Right forelimb (tissue), 1 donor: ENCODE measurements at regions not wholly inside any gene's neighbourhood (a gene's known extent, or its start where the extent isn't known, plus 50 kb on each side); places are given as distances from the start of the nearest gene placed in this dataset.

Source experiments
- DNase-seq: peaks from one replicate; pipeline ENCODE4 v3.0.0-alpha.2; 2018

GRCh38 chr9:3732077-3733038 lies 206.6 kb upstream of the RFX3 start:
- DNase-seq, result peak; percentile 60

- no peak for DNase-seq
These were observed 204.7 kb upstream of the RFX3 start for GRCh38 chr9:3730511-3730922.

GRCh38 chr9:3721096-3721495 lies 195.3 kb upstream of the RFX3 start:
- DNase-seq, result no peak

DNA sequence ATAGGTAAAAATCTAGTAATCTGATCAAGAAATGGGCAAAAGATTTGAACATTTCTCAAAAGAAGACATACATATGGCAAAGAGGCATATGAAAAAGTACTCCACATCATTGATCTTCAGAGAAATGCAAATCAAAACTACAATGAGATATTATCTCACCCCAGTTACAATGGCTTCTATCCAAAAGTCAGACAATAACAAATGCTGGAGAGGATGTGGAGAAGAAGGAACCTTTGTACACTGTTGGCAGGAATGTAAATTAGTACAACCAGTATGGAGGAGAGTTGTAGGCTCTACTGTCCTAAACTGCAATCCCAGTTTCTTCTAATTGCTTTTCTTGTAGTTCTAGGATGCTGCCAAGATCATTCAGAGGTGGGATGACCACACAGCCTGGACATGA lies 193.5 kb upstream of the RFX3 start:
- no peak for DNase-seq

DNA sequence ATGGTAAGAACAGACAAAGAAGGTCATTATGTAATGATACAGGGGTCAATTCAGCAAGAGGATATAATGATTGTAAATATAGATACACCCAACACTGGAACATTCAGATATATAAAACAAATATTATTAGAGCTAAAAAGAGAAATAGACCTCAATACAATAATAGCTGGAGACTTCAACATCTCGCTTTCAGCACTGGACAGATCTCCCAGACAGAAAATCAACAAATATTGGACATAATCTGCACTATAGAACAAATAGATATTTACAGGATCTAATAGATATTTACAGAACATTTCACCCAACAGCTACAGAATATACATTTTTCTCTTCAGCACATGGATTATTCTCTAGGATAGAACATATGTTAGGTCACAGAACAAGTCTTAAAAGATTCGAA lies 190.6 kb upstream of the RFX3 start:
- DNase-seq, result no peak

- DNase-seq, result no peak
These were observed 182.9 kb upstream of the RFX3 start for GRCh38 chr9:3708751-3709150.

GRCh38 chr9:3704890-3705289 lies 179.1 kb upstream of the RFX3 start:
- no peak for DNase-seq

DNA sequence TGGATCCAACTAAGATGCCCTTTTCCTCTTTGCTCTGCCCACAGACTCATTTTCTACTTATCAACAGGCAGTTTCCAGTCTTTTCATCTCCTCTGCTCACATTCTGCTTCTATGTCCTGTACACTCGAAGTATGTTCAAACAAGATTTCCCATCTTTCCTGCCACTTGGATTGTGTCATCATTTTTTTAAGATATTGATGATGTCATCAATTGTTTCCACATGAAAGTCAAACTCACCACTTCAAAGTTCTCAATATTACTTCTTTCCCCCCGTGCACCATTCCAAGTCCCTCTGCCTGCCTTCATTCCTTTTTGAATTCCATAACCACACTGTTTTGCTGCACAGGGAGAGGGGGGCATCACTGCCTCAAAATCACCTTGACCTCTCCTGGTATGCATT lies 175.0 kb upstream of the RFX3 start:
- no peak for DNase-seq

- no peak for DNase-seq
These were observed 174.1 kb upstream of the RFX3 start for GRCh38 chr9:3699883-3700282.

GRCh38 chr9:3698531-3698930 lies 172.7 kb upstream of the RFX3 start:
- DNase-seq, result no peak

GRCh38 chr9:3698076-3698475 lies 172.3 kb upstream of the RFX3 start:
- no peak for DNase-seq

- no peak for DNase-seq
These were observed 170.6 kb upstream of the RFX3 start for GRCh38 chr9:3696368-3696767.

DNA sequence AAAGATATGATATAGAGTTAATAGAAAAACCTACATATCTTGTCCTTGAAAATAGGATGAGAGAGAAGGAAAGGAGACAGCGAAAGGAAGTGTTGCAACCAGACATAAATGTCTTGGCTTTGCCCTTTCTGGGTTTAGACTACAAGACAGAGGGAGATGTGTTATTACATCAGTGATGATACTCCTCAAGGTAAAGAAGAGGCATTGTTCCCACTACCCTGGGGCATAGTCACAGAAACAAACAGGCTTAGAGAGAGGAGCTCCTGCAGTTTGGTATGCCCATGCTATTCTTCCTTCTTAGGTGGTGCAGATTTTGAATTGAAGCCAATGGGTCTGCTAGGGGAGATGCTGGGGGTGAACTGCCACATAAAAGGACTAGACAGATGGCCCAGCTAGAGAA lies 166.8 kb upstream of the RFX3 start:
- no peak for DNase-seq

DNA sequence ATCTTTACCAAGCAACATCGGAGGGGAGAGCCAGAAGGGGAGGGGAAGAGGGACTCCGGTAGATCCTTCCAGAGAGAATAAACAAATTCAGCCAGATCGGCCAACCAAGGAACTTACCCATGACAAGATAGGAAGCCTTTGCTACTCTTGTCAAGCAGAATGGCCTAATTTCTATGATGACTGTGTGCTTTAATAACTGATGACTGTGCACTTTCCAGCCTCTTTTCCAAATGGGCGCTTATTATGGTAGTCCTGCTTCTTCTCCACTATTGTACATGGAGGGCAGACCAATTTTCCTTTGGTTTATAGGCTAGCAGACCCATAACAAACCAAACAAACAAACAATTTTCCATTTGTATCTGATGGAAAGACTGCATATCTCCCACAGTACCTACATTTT lies 163.8 kb upstream of the RFX3 start:
- DNase-seq, result no peak

GRCh38 chr9:3687145-3687544 lies 161.3 kb upstream of the RFX3 start:
- DNase-seq, result no peak

- DNase-seq, result no peak
These were observed 156.4 kb upstream of the RFX3 start for GRCh38 chr9:3682186-3682585.

- DNase-seq, result no peak
These were observed 151.7 kb upstream of the RFX3 start for GRCh38 chr9:3677541-3677940.

- DNase-seq, result no peak
These were observed 151.0 kb upstream of the RFX3 start for GRCh38 chr9:3676766-3677165.

- DNase-seq, result no peak
These were observed 150.1 kb upstream of the RFX3 start for GRCh38 chr9:3675946-3676345.

DNA sequence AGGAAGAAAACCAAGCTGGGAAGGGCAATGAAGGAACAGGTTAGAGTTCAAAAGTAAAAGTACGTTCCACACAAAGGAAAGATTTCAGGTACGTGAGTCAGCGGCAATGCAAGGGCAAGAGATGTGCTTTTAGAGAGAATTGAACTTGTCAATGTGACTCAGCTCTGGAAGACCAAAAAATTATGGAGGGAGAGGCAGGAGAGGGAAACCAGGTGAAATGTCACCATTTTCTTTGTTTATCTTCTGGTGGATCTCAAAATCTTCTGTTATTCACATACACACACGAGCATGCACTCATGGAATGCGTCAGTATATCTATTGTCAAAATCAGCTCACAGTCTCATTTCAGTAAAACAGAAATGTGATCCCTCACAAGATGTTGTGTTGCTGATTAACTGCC lies 148.8 kb upstream of the RFX3 start:
- DNase-seq, result no peak

DNA sequence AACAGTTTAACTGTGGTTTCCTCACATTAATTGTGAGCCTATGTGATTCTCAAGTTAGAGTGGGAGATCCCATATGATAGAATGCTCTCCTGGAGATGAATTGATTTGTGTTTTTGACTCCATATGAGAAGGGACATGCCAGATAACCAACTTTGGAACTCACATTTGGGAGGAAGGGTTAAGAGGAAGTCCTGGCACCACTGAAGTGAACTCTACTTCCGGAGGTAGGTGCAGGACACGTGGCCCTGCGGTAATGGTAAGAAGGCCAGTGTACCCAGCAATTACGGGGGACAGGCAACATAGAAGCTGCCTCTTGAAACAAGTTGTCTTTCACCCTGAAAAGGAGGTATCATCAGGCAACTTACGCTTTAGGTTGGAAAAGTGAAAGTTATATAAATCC lies 146.6 kb upstream of the RFX3 start:
- no peak for DNase-seq

DNA sequence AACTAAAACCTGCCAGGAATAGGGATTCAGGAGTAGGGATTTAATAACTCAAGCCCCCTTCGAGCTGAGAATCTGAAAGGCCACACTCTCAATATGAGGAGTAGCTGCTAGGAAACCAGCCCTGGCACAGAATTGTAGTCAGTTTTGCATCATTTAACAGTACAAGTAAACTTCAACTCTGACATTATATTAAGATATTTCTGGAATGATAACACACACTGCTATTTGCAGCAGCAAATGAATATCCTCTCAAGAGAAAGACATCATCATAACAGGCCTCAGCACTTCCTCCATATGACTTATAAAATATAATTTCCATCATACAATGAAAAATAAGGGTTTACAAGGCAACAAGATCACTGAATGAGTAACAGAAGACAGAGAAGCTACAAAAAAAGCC lies 138.2 kb upstream of the RFX3 start:
- DNase-seq, result no peak

GRCh38 chr9:3662671-3663070 lies 136.9 kb upstream of the RFX3 start:
- DNase-seq, result no peak

DNA sequence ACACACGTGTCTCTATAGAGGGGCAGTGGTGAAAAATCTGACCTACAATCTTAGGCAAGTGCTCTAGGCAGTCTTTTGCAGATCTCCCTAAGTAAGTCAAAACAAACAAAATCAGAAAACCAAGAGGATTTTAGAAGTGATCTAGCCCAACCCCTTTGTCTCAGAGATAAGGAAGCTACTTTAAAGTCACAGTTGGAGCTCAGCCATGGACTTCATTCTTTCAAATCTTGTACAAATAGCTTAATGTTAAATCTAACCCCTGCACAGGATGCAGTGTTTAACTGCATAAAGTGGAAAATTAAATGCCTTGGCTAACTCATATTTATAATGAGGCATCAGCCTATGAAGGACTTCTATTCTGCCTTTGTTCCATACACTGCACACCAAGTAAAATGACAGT lies 135.1 kb upstream of the RFX3 start:
- no peak for DNase-seq

DNA sequence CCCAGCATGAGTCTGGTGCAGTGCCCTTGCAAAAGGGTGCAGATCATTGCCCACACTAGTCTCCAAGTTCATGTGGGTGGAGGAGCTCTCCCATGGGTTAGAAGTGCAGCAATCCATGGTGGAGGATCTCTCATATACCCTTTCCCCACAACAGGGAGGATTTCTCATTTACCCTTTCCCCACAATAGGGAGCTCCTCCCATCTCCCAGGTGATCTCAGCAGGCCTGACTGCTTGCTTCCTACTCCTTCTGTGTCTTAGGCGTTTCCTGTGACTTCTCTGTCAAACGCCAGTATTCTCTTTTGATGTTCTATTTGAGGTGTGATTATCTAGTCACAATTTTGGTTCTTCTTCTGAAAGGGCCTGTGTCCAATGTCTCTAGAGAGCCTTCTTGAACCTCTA lies 133.8 kb upstream of the RFX3 start:
- DNase-seq, result no peak
